DMS153 treated with DMSO at 0.1 percent for 48 hours (cell line): ENCODE measurements at regions not wholly inside any gene's neighbourhood (a gene's known extent, or its start where the extent isn't known, plus 50 kb on each side); places are given as distances from the start of the nearest gene placed in this dataset.
"Not testable (repeated sequence)": the region's sequence is repeated elsewhere in the genome, so short reads cannot be mapped to it uniquely, and the experiment has no call there.

ENCODE experiments used
- DNase-seq: peaks from one replicate; lab custom pipeline; 2025; ENCODE audit not compliant: unreplicated experiment; lab: John Stamatoyannopoulos, UW

DNA sequence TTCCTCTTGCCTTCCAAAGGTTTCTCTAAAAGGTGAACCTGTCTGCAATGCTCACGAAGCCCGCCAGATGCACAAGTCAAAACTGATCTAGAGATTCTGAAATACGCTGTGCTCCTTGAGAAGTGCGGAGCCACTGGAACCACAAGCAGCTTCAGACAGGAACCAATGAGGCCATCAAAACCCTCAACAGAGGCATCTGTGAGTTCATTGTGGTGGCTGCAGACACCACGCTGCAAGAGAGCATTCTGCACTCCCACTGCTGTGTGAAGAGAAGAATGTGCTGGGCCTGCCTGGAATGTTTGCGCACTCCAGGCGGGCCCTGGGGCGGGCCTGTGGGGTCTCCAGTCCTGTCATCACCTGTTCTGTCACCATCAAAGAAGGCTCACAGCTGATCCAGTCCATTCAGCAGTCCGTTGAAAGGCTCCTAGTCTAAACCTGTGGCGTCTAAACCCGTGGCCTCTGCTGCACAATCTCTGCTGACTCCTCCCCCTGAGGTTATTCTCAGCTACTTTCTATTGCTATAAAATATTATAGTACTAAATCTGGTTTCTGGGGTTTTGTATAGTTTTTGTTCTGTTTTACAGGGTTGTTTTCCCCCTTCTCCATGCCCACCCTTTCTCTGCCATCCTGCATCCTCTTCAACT lies 187.4 kb downstream of the FAM72C start:
- not testable (repeated sequence) for DNase-seq

DNA sequence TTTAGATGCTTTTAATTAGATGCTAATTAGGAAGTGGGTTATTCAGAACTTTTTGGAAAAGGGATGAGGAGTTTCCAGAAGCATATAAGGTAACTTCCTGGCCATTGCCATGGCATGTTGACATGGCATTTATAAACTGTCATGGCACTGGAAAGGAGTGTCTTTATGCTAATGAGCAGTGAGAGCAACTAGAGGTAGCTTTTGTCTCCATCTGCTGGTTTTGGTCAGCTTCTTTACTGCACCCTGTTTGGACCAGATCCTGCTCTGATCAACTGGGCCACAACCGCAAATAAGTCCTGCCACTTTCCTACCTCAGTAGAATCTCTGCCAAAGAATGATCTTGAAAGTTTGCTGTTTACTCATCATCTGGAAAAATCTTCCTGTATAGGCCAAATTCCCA lies 193.6 kb downstream of the FAM72C start:
- not testable (repeated sequence) for DNase-seq

GRCh38 chr1:143764831-143765230 lies 207.0 kb downstream of the FAM72C start:
- DNase-seq: not testable (repeated sequence)

GRCh38 chr1:143760366-143760765 lies 211.4 kb downstream of the FAM72C start:
- DNase-seq: not testable (repeated sequence)

- not testable (repeated sequence) for DNase-seq
Observed at GRCh38 chr1:143755961-143756360, 215.8 kb downstream of the FAM72C start.

- DNase-seq: no peak
Observed at GRCh38 chr1:143748906-143749305, 222.9 kb downstream of the FAM72C start.

DNA sequence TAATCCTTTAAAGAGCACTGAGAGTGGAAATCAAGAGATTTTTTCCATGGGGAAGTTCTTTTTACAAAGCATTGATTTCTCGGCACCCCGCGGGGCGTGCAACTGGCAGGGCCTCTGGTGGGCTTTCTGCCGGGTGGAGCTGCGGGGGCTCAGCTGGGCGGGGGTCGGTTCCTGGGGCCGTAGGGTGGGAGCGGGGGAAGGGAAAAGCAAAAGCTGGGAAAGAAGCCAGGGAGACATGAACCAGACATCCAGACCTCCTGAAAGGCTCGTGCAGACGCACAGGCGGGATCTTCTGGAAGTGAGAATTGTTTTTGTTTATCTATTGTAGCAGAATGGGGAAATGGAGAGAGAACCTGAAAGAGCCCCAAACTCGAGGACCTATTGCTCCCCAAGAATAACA lies 235.2 kb downstream of the FAM72C start:
- DNase-seq: no peak

DNA sequence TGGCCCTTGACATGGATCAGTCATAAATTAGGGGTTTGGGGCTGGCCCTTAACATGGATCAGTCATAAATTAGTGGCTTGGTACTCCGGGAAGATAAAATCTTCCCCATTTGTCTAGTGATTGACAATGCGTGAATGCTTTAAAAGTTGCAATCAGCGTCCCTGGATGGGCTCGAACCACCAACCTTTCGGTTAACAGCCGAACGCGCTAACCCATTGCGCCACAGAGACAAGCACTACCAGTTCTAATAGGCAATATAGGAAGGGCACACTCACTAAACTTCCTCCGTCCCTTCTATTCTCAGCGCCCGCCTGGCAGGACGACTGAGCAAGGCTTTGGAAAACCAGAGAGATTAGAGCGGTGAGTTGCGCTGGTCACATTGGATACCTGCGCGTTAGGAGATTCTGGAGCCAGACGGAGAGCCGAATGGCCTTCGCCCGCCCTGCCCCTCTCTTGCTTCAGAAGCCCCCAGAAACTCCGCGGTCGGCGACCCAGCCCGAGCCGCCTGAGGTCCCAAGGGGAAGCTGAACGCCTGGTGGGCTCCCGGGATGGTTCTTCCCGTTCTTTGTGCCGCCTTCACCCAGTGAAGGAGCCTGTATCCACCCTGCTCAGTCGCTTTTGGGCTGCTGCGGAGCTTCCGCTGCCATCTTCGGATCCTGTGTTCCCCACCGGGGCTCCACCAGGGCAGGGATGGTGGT lies 235.9 kb downstream of the FAM72C start:
- no peak for DNase-seq

GRCh38 chr1:143734261-143734660 lies 237.5 kb downstream of the FAM72C start:
- not testable (repeated sequence) for DNase-seq

GRCh38 chr1:143730890-143731289 lies 240.9 kb downstream of the FAM72C start:
- not testable (repeated sequence) for DNase-seq

- DNase-seq: not testable (repeated sequence)
Observed at GRCh38 chr1:143729449-143730111, 242.2 kb downstream of the FAM72C start.

- DNase-seq: not testable (repeated sequence)
Observed at GRCh38 chr1:143728802-143729448, 242.9 kb downstream of the FAM72C start.

- no peak for DNase-seq
Observed at GRCh38 chr1:143727263-143727662, 244.5 kb downstream of the FAM72C start.

DNA sequence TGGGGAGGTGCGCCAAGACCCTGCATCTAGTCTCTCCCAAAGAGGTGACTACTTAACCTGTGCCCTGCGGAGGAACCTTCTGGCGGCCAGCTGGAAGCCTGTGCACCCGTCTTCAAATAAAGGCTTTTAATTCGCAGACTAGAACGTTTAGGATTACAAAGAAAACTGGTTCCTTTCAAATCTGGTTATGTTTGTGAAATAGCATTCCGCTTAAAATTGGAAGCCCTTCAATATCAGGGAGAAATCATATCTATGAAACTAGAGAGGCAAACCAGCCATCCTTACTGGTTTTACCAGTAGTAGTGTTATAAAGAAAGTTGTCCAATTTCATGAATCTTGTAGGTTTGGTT lies 250.8 kb downstream of the FAM72C start:
- DNase-seq: no peak

- DNase-seq: no peak
Observed at GRCh38 chr1:143720087-143721023, 251.4 kb downstream of the FAM72C start.

DNA sequence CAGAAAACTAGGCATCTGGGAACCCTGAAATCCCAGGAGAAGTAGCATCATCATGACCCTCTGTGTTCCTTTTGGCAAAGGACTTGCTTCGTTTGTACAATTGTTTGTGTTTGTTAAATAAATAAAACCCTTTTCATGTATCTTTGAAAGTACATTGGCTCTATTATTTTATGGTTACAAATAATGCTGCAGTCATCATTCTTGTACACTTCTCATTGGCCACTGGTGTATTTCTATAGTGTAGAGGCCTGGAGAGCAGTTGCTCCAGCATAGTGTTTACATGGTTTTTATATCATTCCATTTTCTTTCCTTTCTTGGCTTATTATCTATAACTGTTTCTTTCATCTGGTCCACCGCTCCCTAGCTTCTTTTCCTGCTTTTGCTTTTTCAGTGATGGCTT lies 253.3 kb downstream of the FAM72C start:
- DNase-seq: no peak

GRCh38 chr1:143718021-143718420 lies 253.8 kb downstream of the FAM72C start:
- DNase-seq: no peak

DNA sequence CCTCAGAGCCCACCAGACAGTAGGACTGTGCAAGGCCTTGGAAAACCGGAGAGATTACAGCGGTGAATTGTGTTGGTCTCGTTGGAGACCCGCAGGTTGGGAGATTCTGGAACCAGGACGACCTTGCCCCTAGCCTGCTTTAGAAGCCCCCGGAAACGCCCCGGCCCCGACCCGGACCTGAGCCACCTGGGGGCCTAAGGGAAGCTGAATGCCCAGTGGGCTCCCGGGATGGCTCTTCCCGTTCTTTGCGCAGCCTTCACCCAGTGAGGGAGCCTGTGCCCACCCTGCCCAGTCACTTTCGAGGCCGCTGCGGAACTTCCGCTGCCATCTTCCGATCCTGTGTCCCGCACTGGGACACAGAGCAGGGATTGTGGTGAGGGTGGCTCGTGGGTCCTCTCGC lies 254.4 kb downstream of the FAM72C start:
- no peak for DNase-seq

GRCh38 chr1:143714913-143715312 lies 256.9 kb downstream of the FAM72C start:
- DNase-seq: not testable (repeated sequence)

DNA sequence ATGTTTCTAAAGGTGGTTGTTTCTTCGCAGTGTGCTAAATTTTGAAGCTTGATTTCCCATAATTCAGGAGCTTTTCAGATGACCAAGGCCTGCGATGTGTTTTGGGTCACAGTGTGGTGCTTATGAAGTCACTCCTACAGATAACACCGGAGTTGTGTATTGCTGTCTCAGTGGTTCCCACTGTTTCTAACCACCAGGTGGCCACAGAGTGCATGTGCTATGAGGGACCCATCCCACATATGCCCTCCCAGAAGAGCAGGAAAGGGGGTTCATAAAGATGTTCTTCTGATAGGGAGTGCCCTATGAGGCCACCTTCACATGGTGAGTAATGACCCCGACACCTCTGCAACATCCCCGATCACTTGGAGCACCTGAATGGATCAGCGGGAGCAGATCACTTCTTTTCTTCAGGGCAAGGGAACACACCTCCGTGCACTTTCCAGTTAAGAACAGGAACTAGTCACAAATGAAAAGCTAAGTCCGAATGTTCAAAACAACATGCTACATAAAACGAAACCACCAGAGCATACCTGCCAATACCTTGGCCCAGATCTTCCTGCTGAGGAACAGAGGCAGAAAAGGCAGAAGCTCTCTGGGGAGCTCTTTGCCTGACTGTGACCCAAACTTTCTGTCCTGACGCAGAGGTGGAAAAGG lies 262.1 kb downstream of the FAM72C start:
- not testable (repeated sequence) for DNase-seq
